ENCODE measurements at regions not wholly inside any gene's neighbourhood (a gene's known extent, or its start where the extent isn't known, plus 50 kb on each side); places are given as distances from the start of the nearest gene placed in this dataset.

GRCh38 chr17:34116306-34116705 lies 138.8 kb upstream of the CCL2 start:
- no peak for DNase-seq

GRCh38 chr17:34117332-34117731 lies 137.8 kb upstream of the CCL2 start:
- DNase-seq = no peak

DNA sequence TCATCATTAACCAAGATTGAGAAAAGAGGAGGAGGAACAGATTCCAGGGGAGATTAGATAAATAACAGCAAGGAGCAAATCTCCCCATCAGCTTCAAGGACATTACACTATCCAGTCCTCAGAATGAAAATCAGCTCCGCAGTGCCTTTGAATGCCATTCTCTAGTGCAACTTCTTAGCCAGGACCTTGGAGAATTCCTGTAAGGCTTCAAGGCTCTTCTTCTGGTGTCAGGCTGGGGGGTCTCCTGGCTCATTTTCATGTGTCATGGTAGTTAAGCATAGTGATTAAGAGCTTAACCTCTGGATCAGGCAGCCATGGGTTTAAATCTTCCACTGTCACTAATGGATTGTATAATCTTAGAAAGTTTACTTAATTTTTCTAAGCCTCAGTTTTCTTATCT lies 137.3 kb upstream of the CCL2 start:
- DNase-seq = no peak

DNA sequence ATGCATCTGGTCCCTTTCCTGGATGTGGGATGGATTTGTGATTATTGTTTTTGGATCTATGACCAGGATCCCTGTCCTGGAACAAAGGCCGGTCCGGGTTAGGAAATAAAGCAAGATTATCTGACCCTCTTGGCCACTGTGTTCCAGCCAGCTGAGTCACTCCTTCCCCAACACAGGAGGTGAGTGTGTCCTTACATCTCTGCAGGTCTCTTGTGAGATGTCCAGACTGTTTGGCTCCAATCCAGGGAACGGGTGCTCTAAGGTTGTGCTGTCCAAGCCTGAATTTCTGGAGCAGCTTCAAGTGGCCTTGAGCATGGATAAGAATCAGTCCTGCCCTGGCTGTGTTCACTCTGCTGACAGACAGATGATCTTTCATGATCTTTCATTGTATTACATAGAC lies 136.5 kb upstream of the CCL2 start:
- no peak for DNase-seq

DNA sequence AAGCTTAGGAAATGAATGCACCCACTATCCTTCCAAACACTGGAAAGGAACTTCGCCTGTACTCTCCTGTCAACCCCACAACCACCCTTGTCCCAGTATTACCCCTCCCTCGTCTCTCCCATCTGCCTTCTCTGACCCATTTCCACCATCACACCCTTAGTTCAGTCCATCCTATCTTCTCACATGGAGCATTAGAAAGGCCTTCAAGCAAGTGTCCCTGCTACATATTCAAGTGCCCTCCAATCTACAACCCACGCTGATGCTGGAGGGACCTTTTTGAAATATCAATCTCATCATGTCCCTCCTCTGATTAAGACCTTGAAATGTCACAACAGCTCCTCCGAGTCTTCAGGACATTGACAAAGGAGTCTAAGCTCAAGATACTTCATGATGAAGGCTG lies 133.8 kb upstream of the CCL2 start:
- DNase-seq = no peak

DNA sequence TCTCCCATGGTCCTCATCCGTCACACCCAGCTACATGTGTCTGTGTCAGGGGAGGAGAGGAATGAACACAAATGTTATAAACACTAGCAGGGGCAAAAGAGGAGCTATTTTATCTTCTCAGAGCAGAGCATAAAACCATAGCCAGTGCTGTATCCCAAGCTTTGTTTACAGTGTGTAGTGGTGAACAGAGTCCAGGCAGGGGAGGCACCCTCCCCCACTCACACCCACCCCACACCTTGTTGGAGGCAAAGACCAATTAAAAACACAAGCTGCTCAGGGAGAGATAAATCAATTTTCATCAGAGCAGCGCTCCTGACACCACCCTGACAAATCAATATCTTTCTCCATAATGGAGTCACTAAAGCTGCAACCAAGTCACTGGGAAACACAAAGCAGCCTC lies 132.6 kb upstream of the CCL2 start:
- DNase-seq = no peak

DNA sequence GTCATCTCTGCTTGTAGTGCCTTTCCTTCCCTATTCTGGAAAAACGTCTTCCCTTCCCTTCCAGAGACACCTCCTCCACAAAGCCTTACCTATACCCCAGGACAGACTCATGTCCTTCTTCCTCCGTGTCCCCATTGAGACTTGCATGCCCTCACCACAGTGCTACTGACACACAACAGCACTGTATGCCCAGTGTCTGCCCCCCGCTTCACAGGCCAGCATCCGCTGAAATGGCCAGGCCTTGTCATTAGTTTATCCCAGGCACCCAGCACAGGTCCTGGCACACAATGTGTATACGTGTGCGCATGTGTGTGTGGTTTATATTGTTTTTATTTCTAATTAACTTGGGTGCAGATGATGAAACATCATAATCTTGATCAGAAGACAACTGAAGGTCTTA lies 130.1 kb upstream of the CCL2 start:
- DNase-seq = no peak

- DNase-seq = no peak
Observed at GRCh38 chr17:34125921-34126320, 129.2 kb upstream of the CCL2 start.

GRCh38 chr17:34126496-34126895 lies 128.6 kb upstream of the CCL2 start:
- DNase-seq = no peak

GRCh38 chr17:34126965-34127364 lies 128.1 kb upstream of the CCL2 start:
- DNase-seq = no peak

DNA sequence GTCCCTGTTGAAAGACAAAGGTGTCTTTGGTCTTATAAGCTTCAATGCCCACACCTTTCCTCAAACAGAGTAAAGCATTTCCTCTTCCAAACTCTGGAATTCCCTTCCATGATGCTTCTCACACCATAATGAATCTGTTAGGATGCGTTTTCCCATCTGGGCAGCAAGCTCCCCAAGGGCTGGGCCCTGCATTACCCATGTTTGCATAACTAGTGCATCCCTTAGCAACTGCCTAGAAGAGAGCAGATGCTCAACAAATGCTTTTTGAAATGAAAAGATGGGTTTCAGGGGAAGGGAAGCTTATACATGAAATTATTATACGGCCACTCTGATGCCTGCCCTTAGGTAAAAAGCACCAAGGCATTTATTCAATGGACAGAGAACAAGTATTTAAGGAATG lies 124.5 kb upstream of the CCL2 start:
- DNase-seq = no peak

DNA sequence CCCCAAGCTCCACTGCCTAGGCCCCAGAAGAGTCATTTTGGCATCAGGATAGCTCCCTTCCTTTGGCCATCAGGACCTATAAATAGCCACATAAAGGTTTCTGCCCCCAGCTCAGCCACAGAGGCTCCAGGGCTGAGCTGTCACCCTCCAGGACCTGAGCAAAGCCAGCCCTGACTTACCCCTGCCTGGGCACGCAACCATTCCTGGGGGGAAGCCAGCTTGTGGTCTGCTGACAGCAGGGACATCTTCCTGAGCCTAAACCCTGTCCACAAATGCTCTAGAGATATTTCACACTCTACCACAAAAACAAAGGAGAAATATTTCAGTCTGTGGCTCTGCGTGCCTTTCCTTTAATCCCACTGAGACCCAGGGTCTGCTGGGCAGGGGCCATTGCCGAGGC lies 123.7 kb upstream of the CCL2 start:
- DNase-seq = no peak

GRCh38 chr17:34133350-34133749 lies 121.7 kb upstream of the CCL2 start:
- DNase-seq = no peak

DNA sequence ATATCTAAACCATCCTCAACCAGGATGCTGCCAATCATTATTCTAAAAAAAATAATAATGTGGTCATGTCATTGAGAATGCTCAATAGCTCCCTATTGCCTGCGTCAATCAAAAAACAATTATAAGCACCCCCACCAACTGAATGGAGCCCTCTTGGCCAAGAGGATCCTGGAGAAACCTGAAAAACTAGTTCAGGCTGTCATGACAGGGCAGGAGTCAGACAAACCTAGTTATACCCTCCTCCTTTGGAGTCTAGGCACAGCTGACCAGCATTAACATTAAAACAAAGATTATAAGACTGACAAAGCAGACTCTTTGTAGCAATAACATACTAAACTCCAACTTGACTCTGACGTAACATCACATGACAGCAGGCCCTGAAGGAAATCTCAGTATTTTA lies 119.2 kb upstream of the CCL2 start:
- DNase-seq = no peak

DNA sequence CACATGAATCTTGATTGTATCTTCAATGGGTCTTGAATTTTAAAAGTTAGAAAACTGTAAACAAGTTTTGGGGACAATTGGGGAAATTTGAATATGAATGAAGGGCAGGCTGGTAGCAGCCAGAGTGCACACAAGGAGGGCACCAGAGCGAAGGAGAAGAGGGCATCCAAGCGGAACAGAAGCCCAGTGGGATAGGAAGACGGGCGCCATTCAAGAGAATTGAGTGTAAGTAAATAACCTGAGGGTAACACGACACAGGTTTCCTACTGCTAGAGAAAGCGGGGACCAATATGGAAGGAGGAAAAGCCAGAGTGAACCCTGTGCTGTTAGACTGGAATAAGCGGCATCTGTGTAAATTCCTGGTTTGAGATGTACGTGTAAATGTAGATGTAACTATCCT lies 115.1 kb upstream of the CCL2 start:
- DNase-seq = no peak

DNA sequence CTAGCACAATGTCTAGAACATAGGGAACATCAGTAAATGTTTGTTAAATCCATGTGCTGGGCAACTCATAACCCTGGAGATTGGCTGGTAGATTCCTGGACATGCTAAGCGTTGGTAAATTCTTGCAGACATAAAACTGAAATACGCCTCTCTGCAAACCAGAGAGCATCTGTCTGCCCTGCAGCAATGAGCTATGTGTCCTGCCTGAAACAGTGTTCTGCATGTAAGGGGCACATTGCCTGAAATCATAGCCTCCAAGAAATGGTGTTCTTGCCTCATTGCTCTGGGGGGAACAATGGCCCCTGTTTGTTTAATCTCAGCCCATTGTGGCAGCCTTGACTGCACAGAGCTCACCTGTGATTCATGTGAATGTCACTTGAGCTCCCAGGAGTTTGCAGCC lies 113.5 kb upstream of the CCL2 start:
- no peak for DNase-seq

DNA sequence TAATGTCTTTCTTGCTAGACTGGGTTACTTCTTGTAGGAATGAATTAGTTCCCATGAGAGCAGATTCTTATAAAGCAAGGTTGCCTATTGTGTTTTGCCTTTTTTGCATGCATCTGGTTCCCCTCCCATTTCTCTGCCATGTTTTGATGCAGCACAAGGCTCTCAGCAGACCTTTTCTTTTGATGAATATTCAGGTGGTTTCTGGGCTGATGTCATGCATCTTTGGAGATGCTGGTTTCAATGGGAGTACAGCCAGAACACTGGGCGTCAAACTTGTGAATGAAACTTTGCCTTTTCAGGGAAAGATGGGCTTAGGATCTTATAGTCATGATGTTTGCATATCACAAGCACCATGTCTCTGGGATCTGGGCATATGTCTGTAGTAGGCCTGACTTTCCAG lies 111.7 kb upstream of the CCL2 start:
- no peak for DNase-seq

- peak; percentile 12 for DNase-seq
Observed at GRCh38 chr17:34146440-34147043, 108.5 kb upstream of the CCL2 start.

GRCh38 chr17:34151102-34151501 lies 104.0 kb upstream of the CCL2 start:
- DNase-seq = no peak

- no peak for DNase-seq
Observed at GRCh38 chr17:34153991-34154390, 101.1 kb upstream of the CCL2 start.

DNA sequence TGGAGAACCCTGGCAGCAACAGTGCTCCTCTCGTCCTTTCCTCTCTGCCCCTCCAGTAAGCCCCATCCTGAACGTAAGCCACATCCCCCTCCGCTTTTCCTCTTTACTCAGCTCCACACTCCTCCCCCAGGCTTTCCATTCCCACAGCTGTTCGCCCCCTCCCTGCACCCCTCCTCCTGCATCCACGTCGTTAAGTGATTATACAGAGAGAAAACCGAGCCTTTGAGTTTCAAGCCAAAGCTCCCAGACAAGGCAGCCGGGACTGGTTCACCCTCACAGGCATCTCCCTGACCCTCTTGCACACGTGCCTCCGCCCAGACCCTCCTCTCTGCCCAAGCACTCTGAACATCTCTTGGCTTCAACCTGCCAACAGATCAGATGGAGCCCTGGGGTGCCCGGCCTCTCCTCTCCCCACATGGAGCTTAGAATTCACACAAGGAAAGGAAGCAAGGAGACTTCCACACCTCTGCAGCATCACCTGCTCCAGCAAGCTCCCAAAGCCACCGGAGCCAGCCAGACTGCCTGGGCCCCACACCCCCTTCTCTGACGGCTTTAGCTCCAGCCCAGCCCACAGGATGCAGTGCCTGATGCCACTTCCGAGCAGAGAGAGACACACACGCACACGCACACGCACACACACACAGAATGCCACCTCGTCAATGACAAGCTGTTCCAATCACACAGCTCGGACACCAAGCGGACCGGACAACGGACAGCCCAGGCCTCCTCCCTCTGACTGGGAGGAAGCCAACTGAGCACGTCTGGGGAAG lies 99.9 kb upstream of the CCL2 start:
- DNase-seq = no peak

- DNase-seq = no peak
Observed at GRCh38 chr17:34155947-34156346, 99.1 kb upstream of the CCL2 start.

DNA sequence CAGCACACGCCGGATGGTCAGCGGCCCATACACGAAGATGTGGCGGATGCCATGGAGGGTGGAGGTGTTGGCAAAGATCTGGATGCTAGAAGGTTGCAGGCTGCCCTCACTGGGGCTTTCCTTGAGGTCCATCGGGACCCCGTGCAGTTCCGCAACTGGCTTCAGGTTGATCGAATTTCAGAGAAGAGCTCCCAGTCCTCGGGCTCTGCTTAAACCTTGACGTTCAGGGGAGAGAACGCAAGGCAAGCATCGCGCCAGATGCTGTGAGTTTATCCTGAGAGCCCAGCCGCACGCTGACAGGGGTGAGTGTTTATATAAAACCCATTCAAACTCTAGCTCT lies 98.7 kb upstream of the CCL2 start:
- no peak for DNase-seq

GRCh38 chr17:34156741-34157589 lies 98.1 kb upstream of the CCL2 start:
- DNase-seq = no peak
